ENCODE measurements at regions not wholly inside any gene's neighbourhood (a gene's known extent, or its start where the extent isn't known, plus 50 kb on each side); places are given as distances from the start of the nearest gene placed in this dataset.

DNA sequence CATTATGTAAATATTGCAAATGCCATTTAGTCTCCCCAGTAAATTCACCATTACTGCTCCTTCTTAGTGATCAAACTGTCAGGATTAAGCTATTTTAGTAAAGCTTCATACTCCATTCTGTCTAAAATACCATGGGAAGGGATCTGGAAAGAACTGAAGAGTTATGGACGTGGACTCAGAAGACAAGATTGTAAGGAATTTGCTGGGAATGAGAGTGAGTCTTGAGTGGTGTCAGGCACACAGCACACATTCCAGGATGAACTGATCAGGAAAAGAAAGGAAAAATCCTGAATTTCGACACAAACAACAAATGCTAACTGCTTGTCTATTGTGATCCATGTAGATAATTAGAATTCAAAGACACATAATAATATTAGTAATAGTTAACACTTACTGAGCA, 311.0 kb downstream of the CENPC start:
- DNase-seq (ENCODE audit: low spot score) = no peak

DNA sequence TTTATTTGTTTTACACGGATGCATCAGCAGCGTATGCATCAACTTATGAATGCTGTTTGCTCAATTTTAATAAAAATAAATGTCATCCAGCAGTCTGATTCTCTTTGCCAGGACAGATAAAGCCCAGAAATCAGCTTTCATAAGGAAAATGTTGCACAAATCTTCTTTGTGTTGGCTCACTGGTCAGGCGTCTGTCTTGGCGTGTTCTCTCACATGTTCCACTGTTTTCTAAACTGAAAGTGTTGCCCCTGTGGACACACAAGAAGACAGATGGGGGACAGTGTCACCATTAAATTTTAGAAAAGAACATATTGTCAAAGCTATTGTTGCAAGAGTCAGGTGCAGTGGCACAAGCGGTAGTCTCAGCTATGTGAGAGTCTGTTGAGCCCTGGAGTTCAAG, 316.2 kb downstream of the CENPC start:
- no peak for DNase-seq (ENCODE audit: low spot score)

DNA sequence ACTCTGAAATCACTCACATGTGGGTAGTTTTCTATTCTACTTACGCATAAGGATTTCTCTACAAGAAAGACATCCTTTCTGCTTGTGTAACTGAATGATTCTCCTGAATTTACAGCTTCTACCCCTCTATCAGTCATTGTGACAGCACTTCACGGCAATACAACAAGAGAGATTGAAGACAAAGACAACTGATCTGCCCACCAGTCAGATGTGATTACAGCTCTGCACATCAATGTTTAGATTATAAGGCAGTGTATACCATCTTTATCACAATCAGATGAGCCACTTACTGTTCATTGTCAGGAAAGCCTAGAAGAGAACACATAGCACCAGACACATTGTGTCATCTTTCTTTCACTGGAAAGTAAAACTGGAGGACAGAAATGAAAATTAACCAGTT, 324.4 kb downstream of the CENPC start:
- no peak for DNase-seq (ENCODE audit: low spot score)

DNA sequence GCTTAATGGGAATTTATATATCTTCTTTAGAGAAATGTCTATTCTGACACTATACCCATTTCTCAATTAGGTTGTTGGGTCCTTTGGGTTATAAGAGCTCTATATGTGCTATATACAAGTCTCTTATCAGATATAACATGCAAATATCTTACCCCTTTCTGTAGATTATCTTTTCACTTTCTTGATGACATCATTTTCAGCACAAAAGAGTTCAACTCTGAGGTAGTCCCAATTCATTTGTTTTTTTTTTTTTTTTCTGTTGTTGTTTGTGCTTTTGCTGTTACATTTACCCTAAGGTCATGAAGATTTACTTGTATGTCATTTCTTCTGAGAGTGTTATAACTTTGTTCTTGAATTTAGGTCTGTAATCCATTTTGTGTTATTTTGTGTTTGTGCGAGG, 326.4 kb downstream of the CENPC start:
- no peak for DNase-seq (ENCODE audit: low spot score)

DNA sequence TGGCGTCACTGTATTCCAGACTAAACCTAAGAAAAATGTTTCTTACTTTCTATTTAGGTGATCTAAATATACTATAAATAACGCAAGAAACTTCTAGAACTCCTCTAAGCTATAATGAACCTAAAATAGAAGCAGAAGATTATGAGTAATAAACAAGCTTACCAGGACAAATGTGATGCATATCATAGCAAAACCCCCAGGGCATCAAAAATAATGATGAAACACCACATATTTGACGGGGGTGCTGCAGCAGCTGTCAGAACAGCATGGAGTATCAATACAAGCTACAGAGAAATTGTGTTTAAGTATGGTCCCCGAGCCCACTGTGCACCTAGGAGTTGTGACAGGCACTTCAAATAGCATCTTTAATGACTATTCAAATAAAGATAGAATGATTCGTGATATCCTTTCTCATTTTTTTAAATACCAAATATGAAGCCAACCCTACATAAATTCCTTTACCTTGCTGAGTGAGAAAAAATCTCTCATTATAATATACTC, 337.3 kb downstream of the CENPC start:
- no peak for DNase-seq (ENCODE audit: low spot score)

DNA sequence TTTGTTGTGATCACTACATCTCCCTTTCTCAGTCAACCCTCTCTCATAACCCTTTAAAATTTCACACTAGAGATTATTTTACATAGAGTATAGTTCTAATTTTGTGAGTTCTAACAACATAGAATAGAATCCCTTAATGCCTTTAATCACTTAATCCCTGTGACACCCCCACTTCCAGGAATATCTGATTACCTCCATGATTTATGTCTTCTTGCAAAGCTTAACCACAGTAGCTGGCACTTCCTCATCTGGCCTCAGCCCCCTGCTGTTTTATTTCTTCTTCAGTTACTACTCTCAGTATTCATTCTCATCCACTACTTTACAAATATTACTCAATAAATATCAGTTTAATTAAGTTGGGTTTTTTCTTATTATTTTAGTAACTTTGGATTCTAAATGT, 340.9 kb downstream of the CENPC start:
- no peak for DNase-seq (ENCODE audit: low spot score)

DNA sequence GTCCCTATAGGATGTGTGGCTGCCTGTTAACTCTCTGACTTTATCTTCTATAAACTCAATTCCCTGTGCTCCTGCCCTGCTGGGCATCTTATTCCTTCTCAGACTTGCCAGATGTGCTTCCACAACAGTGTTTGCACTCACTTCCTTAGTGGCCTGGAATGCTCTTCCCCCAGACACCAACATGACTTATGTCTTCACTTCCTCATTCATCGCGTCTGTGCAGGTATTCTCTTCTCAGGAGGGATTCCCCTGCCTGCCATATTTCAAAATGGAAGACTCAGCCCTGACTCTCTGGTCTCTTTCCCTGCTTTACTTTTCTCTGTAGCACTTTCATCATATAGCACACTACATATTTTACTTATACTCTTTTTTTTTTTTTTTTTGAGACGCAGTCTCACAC, 344.0 kb downstream of the CENPC start:
- DNase-seq (ENCODE audit: low spot score) = no peak

DNA sequence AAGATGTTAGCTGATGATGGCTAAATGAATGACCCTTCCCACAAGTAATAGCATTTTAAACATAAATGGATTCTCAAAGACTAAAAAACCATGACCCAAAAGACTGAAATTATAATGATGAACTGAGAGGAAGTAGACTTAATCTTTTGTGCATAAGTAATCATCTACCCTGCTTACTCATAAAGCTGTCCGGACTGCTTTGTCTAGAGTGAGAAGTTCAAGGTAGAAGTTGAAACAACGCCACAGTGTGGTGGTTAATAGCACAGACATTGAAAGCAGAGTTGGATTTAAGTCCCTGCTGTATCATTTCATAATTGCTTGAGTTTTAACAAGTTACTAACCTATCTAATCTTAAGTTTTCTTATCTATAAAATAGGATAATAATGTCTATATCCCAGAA, 346.6 kb downstream of the CENPC start:
- DNase-seq (ENCODE audit: low spot score) = no peak

DNA sequence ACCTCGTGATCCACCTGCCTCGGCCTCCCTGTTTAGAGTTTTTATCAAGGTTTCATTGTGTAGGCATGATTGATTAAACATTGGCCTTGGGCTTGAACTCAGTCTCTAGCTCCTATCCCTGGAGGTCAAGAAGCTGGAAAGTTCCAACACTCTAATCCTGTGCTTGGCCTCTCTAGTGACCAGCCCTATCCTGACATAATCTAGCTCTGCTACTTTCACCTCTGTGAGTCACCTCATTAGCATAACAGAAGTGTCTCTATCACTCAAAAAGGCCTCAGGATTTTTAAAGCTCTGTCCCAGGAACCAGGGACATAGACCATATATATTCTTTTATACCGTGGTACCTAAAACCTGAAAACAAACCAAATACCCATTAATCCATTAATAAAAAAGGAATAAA, 377.5 kb downstream of the CENPC start:
- no peak for DNase-seq (ENCODE audit: low spot score)

DNA sequence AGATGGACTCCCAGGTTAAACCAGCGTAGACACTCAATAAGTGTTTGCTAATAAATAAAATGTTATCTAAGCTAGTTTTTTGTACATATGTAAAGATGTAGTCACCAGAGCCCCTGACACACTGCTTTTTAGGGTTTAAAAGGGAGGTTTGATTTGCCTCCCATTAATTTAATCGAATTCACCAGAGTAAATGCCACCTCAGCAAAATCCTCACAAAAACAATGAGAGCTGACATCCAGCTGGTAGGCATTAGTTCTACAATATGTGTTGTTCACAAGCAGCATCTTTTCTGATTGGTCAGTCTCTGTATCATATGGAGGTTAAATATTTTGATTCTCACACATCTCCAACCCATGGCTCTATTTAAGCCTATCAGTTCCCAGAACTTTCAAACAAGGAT, 382.6 kb downstream of the CENPC start:
- no peak for DNase-seq (ENCODE audit: low spot score)

DNA sequence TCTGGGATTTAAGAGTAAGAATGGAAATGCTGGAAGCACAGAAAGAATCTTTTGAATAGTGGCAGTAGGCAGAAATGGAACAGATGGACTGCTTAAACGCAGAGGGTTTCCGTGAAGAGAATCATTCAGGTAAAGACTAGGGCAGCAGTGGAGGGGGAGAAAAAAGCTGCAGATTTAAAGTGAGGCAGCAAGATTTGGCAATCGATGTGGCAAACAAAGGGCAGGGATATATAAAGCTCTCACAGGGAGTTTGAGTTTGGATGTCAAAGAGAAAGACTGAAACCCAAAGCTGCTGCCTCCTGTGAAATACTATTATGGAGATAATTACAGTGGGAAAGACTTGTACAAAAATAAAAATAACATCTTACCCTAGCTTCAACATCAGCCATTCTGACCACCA, 384.0 kb downstream of the CENPC start:
- DNase-seq (ENCODE audit: low spot score) = no peak

DNA sequence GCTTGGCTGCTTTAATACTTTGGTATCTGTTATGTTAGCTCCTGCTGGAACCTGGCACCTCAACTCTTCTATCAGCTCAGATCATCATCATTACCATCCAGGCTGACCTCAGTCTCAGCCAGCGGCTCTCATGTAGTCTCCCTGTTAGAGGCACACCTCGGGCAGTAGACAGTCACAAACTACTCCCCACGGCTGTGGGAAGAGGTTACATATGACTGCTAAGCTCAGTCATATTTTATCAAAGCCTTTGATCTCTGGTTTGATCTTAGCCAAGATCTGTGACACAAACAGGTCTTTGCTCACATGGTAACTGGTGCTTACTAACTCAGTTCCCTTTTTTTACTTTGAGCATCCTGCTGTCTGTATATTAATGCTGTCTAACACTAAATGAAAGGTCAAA, 384.9 kb downstream of the CENPC start:
- DNase-seq (ENCODE audit: low spot score) = no peak

DNA sequence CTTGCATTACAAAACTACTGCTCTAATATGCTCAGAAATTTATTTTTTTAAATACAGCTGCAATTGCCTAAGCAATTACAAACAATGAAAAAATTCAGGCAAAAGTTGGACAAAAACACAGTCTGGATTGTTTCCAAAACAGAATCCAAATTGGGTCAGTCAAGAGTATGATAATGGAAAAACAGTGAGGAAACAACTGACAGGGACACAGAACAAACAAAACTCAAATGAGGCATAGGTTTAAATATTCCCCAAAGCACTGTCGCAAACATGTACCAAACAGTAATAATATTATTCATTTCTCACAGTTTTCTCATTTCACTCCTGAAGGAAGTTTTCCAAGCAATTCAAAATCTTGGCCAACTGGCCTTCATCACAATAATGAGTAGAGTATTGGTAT, 386.6 kb downstream of the CENPC start:
- DNase-seq (ENCODE audit: low spot score) = no peak

DNA sequence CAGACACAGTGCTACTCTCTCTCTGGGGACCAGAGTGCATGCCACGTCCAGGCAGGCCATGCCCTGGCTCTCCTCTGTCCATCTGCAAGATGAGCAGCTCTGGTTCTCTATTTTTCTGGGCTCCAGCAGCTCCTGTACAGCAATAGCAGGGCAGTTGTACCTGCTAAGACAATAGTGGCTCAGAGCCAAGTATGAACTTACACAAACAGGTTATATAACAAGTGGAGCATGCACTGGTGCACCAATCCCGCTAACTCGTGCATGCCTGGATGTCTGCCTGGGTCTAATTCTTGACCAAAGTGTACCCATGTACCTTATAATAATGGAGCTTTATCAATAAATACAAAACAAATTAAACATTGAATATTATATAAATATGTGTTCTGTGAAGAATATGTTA, 392.3 kb downstream of the CENPC start:
- DNase-seq (ENCODE audit: low spot score) = no peak

DNA sequence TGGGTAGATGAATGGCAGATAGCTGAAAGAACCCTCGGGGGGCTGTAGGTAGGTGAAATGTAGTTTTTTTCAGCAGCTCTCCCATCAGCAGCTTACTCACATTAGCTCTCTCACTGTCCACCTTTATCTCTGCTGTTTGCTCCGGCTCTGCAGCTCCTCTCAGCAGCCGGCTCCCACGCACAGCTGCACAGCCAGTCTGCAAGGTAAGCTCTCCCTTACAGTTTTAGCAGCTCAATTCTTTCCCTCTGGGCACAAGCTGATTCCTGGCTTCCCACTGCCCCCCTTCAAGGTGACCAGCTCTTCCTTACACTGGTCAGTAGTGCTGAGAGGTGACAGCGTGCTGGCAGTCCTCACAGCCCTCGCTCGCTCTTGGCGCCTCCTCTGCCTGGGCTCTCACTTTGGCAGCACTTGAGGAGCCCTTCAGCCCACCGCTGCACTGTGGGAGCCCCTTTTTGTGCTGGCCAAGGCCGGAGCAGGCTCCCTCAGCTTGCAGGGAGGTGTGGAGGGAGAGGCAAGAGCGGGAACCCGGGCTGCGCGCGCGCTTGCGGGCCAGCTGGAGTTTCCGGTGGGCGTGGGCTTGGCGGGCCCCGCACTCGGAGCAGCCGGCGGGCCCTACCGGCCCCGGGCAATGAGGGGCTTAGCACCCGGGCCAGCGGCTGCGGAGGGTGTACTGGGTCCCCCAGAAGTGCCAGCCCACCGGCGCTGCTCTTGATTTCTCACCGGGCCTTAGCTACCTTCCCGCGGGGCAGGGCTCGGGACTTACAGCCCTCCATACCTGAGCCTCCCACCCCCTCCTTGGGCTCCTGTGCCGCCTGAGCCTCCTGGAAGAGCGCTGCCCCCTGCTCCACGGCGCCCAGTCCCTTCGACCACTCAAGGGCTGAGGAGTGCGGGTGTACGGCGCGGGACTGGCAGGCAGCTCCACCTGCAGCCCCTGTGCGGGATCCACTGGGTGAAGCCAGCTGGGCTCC, 393.6 kb downstream of the CENPC start:
- DNase-seq (ENCODE audit: low spot score) = no peak

DNA sequence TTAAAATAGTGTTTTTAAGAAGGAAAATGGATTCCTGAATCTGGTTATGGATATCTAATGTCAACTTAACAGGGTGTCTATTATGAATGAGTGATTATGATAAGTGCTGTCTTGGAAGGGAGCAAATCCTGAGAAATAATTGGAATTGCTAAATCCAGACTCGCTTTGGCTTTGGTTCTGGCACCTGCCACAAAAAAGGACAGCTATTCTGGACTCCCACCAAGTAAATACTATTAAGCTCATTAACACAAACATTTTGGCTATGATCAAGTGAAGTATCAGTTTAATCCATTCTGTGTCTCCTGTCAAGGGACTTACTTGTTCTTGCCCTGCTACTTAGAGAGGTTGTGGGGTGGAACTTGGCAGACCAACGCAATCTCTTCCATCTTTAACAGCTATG, 403.7 kb downstream of the CENPC start:
- no peak for DNase-seq (ENCODE audit: low spot score)

DNA sequence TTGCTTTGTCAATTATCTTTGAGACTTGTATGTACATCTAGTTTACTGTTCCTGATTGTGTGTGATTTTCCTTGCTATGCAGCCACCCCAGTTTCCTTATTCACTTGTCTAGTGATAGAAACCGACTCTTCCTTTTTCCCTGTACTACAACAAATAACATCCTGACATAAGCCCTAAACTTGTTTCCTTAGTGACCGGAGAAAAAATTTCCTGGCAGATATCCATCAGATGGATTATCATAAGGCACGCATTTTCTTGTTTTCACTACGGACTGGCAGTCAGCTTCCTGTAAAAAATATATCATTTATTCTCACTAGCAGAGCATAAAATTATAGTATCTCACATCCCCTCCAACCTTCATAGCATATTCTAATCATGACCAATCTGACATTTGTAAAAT, 410.7 kb downstream of the CENPC start:
- DNase-seq (ENCODE audit: low spot score) = no peak

DNA sequence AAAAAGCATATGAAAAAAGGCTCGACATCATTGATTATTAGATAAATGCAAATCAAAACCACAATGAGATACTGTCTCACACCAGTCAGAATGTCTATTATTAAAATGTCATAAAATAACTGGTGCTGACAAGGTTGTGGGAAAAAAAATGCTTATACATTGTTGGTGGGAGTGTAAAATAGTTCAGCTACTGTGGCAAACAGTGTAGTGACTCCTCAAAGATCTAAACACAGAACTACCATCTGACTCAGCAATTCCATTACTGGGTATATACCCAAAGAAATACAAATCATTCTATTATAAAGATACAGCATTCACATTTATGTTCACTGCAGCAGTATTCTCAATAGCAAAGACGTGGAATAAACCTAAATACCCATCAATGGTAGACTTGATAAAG, 412.1 kb downstream of the CENPC start:
- DNase-seq (ENCODE audit: low spot score) = no peak

DNA sequence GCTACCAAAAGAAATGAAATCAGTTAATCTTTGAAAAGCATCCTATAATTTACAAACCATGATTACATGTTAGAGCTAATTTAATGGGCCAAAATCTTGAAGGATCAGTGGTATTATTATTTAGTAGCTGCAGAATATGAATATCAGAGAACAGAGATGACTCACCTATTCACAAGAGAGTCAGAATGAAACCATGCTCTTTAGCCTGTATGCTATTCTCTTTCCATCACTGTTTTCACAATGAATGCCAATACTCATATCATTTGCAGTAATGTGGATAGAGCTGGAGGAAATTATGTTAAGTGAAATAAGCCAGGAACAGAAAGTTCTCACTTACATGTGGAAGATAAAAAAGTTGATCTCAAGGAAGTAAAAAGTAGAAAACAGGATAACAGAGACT, 414.1 kb downstream of the CENPC start:
- DNase-seq (ENCODE audit: low spot score) = no peak

DNA sequence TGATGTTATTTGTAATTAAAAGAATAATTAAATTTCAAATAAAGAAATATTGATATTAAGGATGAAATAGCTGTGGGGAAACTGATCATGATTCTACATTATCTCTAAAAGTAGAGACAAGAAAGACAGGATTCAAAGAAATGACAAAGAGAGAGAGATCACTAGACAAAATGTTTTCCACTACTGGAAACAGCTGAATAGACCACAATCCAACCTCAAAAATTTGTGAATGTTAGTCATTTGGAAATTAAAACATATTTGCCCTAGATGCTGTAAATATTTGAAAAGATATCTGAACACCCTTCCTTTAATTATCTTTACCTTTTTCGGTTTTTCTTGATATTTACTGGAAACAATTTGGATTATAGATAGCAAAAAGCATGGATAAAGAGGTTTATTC, 414.9 kb downstream of the CENPC start:
- DNase-seq (ENCODE audit: low spot score) = no peak

DNA sequence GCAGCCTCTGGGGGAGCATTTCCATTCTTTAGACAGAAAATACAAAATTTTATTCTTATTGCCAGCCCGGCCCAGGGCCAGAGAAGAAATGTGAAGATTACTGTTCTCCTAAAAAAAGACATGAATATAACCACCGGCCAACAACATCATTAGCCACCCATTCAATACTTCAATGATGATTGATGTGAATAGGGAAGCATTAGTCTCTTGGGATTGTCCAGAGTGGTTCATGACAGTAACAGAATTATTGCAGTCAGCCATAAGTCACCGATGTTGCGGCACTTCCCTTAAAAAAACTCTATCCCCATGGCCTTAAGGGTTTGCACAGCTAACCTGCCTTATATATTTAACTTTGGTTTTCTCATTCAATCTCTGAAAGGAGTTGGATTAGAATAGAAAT, 418.7 kb downstream of the CENPC start:
- no peak for DNase-seq (ENCODE audit: low spot score)

DNA sequence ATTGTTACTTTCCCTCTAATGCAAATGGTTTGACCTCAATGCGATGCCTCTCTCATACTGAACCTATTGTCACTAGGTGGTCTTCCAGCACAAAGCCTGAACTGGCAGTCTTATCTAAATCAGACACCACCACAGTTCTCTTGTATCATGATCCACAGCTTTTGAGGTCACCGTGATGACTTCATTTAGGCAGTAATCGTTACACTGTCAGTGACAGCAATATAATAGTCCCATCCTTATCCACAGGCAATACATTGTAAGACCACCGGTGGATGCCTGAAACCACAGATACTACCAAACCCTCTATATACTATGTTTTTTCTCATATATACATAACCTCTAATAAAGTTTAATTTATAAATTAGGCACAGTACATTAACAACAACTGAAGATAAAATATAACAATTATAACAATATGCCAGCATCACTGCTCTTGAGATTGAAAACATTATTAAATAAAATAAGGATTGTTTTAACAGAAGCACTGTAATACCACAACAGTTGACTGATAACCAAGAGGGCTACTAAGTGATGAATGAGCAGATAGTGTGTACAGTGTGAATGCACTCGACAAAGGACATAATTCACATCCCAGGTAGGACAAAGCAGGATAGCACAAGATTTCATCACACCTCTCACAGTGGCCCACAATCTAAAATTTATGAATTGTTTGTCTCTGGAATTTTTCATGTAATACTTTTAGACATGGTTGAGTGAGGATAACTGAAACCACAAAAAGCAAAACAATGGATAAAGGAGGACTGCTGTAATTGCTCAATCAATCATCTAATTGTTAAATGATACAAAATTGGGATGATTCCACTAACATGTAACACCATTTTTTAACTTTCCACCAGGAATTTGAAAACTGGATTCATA, 419.4 kb downstream of the CENPC start:
- no peak for DNase-seq (ENCODE audit: low spot score)

DNA sequence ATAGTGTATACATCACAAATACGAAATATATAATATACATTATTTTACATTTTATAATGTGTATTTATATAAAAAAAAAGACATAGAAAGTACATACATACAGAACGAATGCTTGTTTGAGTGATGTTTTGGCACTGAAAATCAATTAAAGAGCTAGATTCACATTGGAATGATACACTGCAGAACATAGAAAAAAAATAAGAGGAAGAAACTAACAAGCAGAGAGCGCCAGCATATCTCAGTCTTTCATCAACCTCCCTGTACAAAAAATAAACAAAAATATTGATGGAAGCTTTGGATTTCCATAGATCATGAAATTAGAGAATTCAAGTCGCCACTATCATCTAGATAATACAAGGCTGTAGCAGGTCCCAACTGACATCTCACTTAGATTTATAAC, 420.6 kb downstream of the CENPC start:
- no peak for DNase-seq (ENCODE audit: low spot score)

Measured in germinal center (tissue), 1 donor.